GM21390 (cell line): ENCODE measurements at regions not wholly inside any gene's neighbourhood (a gene's known extent, or its start where the extent isn't known, plus 50 kb on each side); places are given as distances from the start of the nearest gene placed in this dataset.

Experiments used
- ATAC-seq: cut with Tn5 transposase; IDR thresholded peaks from one replicate; pipeline ENCODE4 v1.9.1; 2021; ENCODE audit not compliant: unreplicated experiment

GRCh38 chr12:47560415-47560814 is 145.4 kb downstream of the RPAP3 start:
- no peak for ATAC-seq

- no peak for ATAC-seq
Observed at GRCh38 chr12:47558625-47559345, 147.0 kb downstream of the RPAP3 start.

DNA sequence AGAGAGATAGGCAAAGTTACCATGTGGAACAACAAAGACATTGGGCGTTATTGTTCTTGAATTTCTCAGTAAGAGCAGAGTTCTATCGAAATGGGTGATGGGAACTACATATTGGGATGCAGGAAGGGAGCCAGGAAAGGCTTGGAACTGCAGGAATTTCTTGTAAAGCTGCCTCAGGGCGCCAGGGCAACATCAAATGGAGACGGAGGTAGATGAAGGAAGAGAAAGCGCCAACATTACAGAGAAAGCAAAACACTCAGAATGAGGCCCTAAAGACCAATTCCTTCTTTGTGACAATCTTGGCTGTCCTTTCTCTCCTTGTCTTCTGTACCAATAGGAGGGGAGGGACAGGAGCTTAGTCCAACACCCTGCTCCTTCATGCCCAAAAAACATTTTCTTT is 148.4 kb downstream of the RPAP3 start:
- ATAC-seq = no peak

DNA sequence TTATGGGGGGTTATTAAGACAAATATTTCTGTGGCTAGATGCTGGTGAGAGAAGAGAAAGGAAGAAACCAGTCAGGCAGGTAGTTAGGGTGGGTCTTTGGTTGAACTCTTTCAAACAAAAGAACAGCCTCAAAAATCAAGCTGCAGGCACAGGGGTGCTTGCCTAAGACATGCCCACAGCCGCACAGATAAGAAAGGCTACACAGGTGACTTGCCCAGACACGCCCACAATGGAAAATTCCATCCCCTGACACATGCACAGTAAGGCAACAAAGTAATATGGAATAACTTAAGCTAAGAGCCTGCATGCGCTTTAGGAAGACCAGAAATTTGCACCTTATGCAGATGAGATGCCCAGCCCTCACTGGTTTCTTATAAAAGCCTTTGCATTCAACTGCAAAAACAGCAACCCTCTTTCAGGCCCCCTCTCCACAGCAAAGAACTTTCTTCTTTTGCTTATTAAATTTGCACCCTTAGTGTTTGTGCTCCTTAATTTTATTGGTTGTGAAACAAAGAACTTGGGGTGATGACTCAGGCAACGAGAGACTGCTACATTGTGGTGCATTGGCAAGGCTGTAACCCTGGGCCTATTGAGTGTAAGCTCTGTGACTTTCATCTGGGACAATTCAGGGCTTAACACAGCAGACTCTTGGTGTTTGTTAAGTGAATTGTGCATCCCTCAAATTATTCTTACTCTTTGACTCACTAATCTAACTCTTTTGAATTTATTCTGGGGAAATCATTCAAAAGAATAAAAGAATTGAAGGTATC is 149.4 kb downstream of the RPAP3 start:
- ATAC-seq = no peak

DNA sequence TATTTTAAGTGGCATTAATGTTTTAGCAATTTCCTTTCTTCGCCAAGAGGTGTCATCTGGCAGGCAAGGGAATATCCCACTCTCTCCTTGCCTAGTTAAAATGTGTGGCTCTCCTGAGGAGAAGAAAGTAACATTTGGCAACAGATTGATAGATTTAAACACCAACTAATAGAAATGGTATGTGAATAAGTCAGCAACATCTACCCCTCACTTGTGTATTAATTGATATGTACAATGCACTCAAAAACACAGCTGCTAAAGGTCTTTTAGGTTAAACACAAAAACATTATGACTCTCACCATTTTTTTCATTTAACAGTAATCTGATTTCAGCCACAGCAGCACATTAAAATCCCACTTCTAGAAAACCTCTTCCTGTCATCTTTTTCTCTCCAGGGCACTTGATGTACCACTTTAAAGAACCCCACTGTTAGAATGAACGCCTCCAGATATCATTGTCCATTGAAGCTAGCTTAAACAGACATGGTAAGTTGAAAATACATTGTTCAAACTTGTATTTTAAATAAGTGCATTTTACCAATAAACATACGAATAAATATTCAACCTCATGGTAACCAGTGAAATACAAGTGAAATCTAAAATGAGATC is 151.7 kb downstream of the RPAP3 start:
- ATAC-seq = no peak

DNA sequence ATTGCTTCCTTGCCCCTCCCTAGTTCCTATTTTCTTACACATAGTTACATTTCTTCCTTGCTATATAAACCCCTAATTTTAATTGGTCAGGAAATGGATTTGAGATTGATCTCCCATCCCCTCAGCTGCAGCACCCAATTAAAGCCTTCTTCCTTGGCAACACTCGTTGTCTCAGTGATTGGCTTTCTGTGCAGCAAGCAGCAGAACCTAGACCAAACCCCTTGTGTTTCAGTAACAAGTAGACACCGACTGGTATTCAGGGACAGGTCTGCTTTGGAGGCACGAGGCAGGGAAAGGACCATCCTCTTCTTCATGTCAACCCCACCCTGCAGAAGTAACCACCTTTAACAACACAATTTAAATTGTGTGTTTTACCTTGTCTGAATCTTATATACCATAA is 152.6 kb downstream of the RPAP3 start:
- ATAC-seq = no peak

- ATAC-seq = no peak
Observed at GRCh38 chr12:47551426-47551851, 154.4 kb downstream of the RPAP3 start.

GRCh38 chr12:47549258-47549657 is 156.6 kb downstream of the RPAP3 start:
- ATAC-seq = no peak

- no peak for ATAC-seq
Observed at GRCh38 chr12:47548401-47548800, 157.4 kb downstream of the RPAP3 start.

- ATAC-seq = no peak
Observed at GRCh38 chr12:47547077-47547476, 158.8 kb downstream of the RPAP3 start.

DNA sequence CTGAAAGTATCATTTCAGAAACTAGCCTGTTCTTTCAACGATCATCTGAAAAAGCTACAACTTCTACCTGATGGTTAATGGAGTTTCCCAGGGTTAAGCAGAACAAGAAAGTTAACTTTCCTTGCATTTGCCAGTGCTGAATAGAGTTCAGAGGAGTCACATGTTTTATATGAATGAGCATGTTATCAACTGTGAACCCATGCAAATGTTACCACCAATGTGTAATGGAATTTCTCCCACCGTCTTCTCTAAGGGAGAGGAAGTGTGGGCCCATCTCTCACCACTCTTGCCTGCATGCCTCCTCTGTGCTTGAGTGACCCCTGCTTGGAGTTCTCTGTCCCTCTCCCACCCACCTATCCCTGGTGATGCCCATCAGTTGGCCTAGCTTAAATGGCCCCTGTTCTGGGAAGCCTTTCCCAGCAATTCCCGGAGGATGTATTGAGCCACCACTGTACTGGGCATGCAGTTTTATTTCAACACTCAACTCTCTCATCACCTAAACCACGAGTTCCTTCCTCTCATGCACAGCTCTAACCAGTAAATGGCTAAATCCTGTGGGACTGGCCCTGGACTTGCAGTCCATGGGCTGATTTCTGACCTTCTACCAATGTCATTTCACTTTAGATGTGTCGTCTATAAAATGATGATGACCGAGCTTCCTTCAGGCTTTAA is 159.8 kb downstream of the RPAP3 start:
- no peak for ATAC-seq

GRCh38 chr12:47534695-47535094 is 171.1 kb downstream of the RPAP3 start:
- no peak for ATAC-seq

DNA sequence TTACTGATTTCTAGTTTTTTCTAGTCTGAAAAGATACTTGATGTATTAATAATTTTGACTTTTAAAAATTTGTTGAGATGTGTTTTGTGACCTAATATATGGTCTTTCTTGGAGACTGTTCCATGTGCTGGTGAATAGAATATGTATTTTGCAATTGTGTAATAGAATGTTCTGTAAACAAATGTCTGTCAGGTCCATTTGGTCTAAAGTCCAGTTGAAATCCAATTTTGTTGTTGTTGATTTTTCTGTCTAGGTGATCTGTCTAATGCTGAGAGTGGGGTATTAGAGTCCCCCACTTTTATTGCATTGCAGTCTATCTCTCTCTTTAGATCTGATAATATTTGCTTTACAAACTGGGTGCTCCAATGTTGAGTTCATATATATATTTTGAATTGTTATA is 175.8 kb downstream of the RPAP3 start:
- ATAC-seq = no peak

DNA sequence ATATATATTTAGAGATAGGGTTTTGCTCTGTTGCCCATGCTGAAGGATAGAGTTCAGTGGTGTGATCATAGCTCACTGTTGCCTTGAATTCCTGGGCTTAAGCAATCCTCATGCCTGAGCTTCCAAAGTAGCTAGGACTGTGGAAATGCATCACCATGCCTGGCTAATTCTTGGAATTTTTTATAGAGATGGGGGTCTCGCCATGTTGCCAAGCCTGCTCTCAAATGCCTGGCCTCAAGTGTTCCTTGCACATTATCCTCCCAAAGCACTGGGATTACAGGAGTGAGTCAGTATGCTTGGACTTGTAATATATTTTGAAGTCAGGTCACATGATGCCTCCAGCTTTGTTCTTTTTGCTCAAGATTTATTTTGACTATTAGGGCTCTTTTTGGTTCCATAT is 178.0 kb downstream of the RPAP3 start:
- no peak for ATAC-seq

- ATAC-seq = no peak
Observed at GRCh38 chr12:47520029-47520428, 185.8 kb downstream of the RPAP3 start.

GRCh38 chr12:47517122-47517521 is 188.7 kb downstream of the RPAP3 start:
- ATAC-seq = no peak

DNA sequence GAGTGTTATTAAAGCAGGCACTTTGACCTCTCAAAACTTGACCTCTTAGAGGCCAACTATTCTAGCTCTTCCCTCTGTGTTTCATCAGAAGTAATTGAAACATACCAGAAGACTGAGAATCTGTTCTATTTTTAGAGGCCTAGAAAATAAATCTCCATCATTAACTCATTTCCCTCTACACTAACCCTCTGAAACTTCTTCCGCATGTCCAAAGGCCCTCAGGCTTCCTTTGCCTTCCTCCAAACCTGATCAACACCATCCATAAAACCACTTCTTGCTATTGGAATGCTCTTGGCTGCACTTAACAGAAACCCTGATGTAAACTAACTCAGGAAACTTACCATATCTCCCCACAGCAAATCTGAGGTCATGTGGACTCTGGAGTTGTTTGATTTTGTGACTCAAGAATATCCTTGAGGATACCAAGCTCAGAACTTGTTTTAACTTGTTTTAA is 196.4 kb downstream of the RPAP3 start:
- ATAC-seq = no peak

- ATAC-seq = no peak
Observed at GRCh38 chr12:47507221-47507620, 198.6 kb downstream of the RPAP3 start.

DNA sequence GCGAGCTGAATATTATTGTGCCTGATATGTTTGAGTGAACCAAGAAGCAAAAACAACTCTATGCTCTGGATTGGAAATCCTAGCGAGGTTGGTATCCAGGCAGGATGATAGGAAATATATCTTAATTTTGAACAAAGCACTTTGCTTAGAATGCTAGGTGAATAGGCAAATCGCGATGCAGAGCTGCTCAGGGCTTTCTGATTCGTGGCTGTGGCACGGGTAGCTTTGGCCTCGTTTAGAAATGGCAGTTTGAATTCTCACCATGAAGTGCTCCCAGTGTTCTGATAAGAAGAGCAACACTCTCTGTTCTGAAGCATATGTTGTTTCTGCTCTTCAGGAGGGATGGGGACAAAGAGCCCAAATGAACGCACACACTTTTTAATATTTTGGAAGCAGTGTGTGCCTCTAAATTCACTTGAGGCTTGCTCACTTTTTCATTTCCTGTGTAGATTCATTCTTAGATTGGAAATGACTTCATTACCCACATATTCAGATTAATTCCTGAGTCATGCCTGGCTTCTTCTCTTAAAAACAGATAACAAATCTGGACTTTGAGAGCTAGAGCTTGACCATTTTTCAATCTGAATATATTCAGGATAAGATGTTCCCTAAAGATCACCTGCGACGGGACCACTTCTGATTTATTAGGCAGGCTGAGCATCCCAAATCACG is 200.9 kb downstream of the RPAP3 start:
- no peak for ATAC-seq

DNA sequence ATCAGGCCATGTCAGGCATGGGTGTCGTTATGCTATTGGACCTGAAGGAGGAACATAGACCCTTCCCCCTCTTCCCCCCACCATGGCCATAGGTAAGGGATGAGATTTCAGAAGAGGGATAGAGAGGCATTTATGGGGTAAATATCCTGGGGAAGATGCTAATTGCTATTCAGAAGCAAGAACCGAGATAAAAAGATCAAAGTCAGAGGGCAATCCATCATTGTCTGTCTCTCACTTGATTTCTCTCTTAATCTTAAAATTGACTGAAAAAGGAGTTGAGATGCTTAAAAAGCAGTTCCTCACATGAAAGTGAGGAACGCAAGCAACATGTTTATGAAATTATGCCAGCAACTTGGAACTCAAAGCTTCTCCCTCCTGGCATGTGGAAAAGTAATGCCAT is 212.0 kb downstream of the RPAP3 start:
- no peak for ATAC-seq
